ENCODE measurements at regions not wholly inside any gene's neighbourhood (a gene's known extent, or its start where the extent isn't known, plus 50 kb on each side); places are given as distances from the start of the nearest gene placed in this dataset.

DNA sequence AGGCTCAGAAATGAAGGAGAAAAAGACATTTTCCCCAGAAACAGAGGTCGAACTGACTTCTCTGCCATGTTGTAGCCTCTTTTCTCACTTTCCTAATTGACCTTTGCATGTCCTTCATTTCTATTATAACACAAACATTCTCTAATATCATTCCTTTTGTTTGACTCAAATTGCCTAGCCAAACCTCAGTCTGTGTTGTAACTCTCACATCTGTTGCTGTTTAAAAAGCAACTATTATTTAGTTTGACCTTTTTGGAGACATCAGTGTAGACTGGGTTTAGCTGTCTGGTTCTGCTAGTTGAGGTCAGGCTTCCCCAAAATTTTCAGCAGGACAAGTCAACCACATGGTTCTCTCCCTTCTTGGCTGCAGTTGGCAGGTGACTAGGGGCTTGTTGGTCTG lies 371.5 kb downstream of the NLGN4Y start:
- peak; percentile 24 for DNase-seq (ENCODE audit: low spot score)

DNA sequence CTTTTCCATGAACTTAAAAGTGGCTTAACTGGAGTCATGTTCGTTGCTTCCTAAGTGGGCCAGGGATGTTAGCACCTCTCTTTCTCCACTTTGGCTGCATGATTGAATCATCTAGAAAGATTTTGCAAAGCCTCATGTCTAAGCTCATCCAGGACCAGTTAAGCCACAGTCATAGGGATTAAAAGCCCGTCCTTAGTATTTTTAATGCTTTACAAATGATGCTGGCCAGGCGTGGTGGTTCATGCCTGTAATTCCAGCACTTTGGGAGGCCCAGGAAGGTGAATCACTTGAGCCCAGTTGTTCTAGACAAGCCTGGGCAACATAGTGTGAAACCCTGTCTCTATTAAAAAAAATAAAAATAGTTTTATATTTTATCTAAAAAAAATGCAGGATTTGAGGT lies 381.6 kb downstream of the NLGN4Y start:
- DNase-seq (ENCODE audit: low spot score), result no peak

Measured in GM03348 (cell line).